ENCODE measurements at regions not wholly inside any gene's neighbourhood (a gene's known extent, or its start where the extent isn't known, plus 50 kb on each side); places are given as distances from the start of the nearest gene placed in this dataset.

DNA sequence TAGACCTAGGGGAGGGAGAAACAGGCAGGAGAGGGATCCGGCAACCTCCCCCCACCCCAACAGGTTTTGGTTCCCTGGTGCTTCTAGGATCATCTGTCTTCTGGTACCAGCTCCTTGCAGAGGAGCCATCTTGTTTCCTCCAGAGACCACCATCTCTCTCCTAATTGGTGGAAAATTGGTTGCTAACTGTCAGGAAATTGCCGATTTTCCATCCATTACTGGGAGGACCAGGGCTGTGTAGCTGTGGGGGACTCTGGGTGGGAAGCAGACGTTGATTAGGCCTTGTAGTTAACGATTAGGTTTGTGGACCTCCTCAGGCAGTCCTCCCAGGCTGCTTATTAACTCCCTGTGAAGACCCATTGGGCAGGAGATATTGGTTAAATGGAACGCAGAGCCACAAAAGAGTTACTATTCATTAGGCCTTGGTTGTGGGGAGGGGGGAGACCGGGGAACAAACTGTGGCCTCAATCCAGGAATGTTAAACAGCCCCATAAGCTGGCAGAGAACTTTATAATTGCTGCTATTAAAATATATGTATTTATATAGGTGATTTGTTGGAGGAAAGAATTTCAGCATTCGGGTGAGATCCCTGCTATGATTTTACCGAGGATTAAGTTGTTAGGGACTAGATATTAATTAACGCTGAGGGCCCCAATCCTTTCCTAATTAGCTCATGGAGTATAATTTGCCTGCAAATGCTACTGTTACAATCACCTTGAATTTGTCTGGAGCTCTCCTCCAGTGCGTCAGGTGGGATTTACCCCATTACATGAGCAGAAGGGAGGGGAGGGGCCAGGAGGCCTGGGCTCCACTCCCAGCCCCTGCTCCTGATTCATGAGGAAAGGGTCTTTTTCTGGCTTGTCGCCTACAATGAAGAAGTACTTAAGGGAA is 61.2 kb upstream of the TRABD2B start:
- intact Hi-C loops (cut with DNase I) = no loop called here

DNA sequence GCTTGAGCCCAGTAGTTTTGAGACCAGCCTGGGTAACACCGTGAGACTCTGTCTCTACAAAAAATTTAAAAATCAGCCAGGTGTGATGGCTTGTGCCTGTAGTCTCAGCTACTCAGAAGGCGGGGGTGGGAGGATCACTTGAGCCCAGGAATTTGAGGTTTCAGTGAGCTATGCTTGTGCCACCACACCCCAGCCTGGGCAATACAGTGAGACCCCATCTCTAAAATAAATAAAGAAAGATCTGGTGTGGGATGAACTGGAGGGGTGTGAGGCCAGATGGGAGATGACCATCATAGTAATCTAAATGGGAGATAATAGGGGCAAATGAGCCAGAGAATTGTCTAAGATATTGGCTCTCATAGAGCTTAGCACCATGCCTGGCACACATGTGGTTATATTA is 60.1 kb upstream of the TRABD2B start:
- DNase-seq = no peak
- intact Hi-C loops (cut with DNase I) = no loop called here

More for the DNA sequence above, 61.2 kb upstream of the TRABD2B start:
- DNase-seq = no peak

- DNase-seq = no peak
- intact Hi-C loops (cut with DNase I) = no loop called here
Observed at GRCh38 chr1:48055876-48056764, 58.9 kb upstream of the TRABD2B start.

DNA sequence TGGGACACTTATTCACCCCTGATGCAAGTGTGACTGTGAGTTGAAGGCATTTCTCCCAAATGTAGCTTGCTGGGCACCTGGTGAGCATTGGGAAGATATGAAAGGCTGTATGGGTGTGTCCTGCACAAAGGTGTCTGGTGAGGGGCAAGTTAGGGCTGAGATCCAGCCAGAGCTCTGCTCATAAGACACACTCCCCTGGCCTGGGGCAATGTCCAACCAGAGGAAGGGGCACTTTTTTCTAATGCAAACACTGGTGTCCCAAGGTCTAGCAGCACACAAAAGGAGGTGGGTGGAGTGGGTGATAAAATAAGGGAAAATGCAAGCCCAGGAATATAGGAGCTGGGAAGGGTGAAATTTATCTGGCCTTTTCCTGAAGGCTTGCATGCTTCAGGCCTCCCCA is 57.0 kb upstream of the TRABD2B start:
- intact Hi-C loops (cut with DNase I) = no loop called here
- no peak for DNase-seq

DNA sequence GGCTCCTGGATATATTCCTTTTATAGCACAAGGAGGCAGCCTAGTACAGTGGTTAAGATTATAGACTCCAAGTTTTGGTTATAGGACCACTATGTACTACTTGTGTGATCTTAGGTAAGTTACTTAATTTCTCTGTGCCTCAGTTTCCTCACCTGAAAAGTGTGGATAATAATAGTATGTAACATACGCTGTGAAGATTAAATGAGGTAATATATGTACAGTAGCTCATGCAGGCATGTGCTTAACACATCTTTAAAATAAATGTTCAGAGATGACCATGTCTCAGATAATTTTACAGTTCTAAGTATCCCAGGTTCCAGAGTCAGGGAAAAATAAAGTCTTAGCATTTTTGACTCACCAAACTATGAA is 55.7 kb upstream of the TRABD2B start:
- intact Hi-C loops (cut with DNase I) = no loop called here

GRCh38 chr1:48051466-48052126 is 54.4 kb upstream of the TRABD2B start:
- no peak for DNase-seq
- intact Hi-C loops (cut with DNase I) = no loop called here

More for the DNA sequence above, 55.7 kb upstream of the TRABD2B start:
- no peak for DNase-seq

GRCh38 chr1:48049823-48050535 is 52.8 kb upstream of the TRABD2B start:
- no peak for DNase-seq
- intact Hi-C loops (cut with DNase I) = no loop called here

- intact Hi-C loops (cut with DNase I) = no loop called here
- no peak for DNase-seq
Observed at GRCh38 chr1:48048980-48049379, 51.8 kb upstream of the TRABD2B start.

DNA sequence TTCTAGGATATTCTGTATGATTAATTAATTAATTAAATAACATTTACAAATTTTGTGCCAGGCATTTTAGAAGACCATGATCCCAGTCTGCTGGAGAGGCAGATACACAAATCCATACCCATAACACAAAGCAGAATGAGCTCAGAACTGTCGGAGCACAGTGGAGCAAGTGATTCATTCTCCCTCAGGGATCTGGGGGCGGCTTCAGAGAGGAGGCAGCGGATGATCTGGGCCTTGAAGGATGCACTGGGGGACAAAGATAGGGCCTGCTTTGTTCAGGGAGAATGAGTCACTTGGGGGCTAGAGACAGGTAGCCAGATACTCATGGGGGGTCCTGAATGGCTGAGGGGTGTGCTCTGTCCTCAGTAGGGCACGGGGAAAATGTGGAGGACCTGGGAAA is 50.9 kb upstream of the TRABD2B start:
- intact Hi-C loops (cut with DNase I) = no loop called here
- DNase-seq = peak in 37 of 42 donors; percentile 14 to 90 (median 59)

DNA sequence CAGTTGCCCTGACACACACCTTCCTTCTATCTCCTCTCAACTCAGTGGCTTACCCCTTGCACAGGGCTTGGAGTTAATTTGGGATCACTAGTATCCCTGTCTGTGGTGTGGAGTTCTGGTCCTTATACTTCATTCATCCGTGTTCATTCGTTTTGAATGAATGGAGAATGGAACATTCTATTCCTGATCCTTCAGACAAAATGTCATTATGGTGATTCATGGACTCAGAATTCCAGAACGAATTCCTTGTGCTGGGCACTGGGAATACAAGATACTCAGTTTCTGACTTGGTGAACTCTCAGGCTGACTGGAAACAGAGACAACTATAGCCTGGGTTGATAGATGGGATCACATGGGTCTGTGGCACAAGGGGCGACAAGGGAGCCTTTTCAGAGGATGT is 49.9 kb upstream of the TRABD2B start:
- intact Hi-C loops (cut with DNase I) = no loop called here
- no peak for DNase-seq
